Head of caudate nucleus (tissue), 42 donors: ENCODE measurements at regions not wholly inside any gene's neighbourhood (a gene's known extent, or its start where the extent isn't known, plus 50 kb on each side); places are given as distances from the start of the nearest gene placed in this dataset.

Experiments used
- DNase-seq, 42 donors: peaks; one replicate each; pipeline versions ENCODE4 v3.0.0 to v3.0.0-alpha.2; 2020 to 2021; ENCODE audit warnings: mixed read lengths in 7 of 42
- intact Hi-C: fragments of 100-400 bp; cut with DNase I; formaldehyde crosslinking; loops from one replicate; pipeline ENCODE4 v1.15.0; 2022

GRCh38 chr18:79617511-79618500 lies 61.8 kb upstream of the CTDP1 start:
- intact Hi-C loops: no loop called here
- DNase-seq: peak in 3 of 42 donors; percentile 5 to 29 (median 23)

GRCh38 chr18:79620576-79621165 lies 58.9 kb upstream of the CTDP1 start:
- intact Hi-C loops: no loop called here
- DNase-seq: no peak

GRCh38 chr18:79621501-79621900 lies 58.1 kb upstream of the CTDP1 start:
- no peak for DNase-seq
- intact Hi-C loops: no loop called here

DNA sequence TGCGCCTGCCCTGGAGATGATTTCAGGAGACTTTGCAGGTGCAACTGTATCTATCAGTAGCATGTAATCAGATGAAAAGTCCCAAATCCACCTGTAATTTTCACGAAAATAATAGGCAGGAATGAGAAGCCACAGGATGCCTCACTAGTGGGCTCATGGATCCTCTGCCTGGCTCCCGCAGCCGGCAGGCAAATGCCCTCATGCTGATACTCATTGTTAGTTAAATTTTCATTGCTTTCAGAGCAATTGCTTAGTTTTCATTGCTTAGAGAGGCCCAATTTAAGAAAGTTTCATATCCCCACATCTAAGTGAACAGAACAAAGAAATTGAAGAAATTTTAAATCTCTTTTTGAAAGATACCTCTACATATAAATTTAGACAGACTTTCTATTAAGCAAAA lies 57.6 kb upstream of the CTDP1 start:
- no peak for DNase-seq
- intact Hi-C loops: no loop called here

- intact Hi-C loops: no loop called here
Observed at GRCh38 chr18:79624356-79625170, 55.0 kb upstream of the CTDP1 start.

DNA sequence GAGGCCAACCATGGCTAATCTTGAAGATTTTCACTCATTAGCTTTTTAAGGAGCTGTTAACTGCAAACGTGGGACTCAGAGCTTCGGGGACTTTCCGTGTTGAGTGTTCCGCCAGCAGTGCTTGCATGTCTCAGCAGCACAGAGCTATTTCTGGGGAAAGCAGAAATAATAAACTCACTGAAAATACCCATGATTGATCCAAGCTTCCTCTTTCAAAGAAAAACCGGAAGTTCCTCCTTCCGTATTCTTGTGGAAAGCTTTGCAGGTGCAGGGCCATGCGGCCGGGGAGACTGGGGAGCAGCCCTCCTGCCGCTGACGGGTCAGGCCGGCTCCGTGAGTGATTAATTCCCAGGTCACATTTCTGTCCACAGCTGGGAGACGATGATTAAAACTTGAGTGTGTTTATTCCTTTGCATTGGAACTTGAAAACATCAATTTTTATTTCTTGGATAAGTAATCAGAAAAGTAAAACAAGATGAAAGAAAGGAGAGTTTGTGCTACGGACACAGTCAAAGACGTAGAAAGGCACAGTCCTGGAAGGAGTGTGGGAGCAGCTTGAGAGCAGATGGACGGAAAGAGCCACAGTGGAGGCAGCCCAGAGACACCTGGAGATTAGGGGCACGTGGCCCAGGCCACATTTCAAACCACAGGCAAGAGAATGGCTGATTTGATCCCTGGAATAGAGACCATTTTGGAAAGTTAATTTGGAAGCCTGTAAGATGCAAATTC lies 54.2 kb upstream of the CTDP1 start:
- peak in 12 of 42 donors; percentile 5 to 51 (median 26) for DNase-seq
- intact Hi-C loops: no loop called here

More at GRCh38 chr18:79624356-79625170, 55.0 kb upstream of the CTDP1 start:
- DNase-seq: peak in 5 of 42 donors; percentile 1 to 28 (median 10)

DNA sequence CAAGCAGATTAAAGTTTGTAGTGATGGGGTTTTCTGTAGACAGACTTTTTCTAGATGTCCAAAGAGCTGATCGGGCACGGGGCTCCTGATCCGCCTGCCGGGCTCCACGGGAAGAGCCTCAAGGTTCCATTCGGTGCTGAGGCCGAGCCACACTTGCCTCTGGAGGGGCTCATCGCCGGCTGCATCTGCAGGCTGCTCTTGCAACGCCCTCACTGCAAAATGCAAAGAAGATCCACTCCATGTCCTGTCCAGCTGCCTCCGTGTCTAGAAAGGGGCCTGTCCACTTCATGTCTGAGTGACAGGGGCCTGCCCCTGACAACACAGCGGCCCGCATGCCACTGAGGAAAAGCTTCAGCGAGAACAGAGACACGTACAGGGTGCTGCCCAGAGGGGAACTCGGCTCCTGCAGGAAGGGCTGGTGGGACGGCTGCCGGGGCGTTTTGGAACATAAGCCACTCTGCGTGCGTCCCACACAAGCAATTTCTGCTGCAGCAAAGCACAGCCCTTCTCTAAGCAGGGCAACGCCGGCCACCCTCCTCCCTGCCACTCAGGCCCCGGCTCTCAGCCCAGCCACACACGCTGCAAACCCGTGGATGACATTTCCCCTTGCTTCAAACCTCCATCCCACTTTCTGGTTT lies 53.6 kb upstream of the CTDP1 start:
- peak in 9 of 42 donors; percentile 4 to 40 (median 15) for DNase-seq
- intact Hi-C loops: no loop called here

- DNase-seq: peak in 6 of 42 donors; percentile 0 to 35 (median 4)
- intact Hi-C loops: no loop called here
Observed at GRCh38 chr18:79626905-79627749, 52.5 kb upstream of the CTDP1 start.

DNA sequence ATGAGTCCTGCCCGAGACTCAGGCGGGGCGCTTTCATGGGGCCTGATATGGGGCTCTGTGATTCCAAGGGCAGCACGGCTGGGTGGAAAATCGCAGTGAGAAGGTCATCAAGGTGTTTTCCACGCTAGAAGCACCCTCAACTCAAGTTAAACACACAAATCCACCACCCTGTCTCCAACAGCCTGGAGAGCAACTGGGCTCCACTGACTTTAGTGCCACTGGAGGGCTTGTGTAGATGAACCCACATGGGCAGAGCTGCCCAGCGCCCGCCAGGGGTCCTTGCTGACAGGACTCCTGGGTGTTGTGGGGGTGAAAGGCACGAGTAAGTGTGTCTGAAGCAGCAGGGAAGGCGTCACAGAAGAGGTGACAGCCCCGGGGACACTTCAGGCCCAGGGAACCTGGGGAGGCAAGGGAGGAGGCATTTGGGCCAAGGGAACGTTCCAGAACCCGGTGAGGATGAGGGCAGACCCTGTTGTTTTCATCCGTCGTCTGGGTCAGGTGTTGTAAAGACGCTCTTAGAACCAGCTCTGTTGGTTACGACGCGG lies 51.8 kb upstream of the CTDP1 start:
- intact Hi-C loops: no loop called here

GRCh38 chr18:79628416-79629248 lies 51.0 kb upstream of the CTDP1 start:
- DNase-seq: peak in 4 of 42 donors; percentile 9 to 31 (median 18)

More for the DNA sequence above, 51.8 kb upstream of the CTDP1 start:
- peak in 3 of 42 donors; percentile 24 to 31 (median 26) for DNase-seq

GRCh38 chr18:79629249-79629558 lies 50.4 kb upstream of the CTDP1 start:
- intact Hi-C loops: no loop called here
- peak in 2 of 42 donors; percentile 9 to 35 for DNase-seq

More at GRCh38 chr18:79628416-79629248, 51.0 kb upstream of the CTDP1 start:
- intact Hi-C loops: no loop called here

- DNase-seq: peak in 4 of 42 donors; percentile 9 to 38 (median 21)
- intact Hi-C loops: no loop called here
Observed at GRCh38 chr18:79629606-79630005, 50.0 kb upstream of the CTDP1 start.
